GM12878 (cell line): ENCODE measurements at regions not wholly inside any gene's neighbourhood (a gene's known extent, or its start where the extent isn't known, plus 50 kb on each side); places are given as distances from the start of the nearest gene placed in this dataset.

ENCODE experiments used
- ATAC-seq: fragments of 200-7000 bp; cut with Tn5 transposase; 3 replicates; pipeline ENCODE4 v1.9.1; 2020; ENCODE audit warnings: mild to moderate bottlenecking, moderate library complexity
- BruUV-seq: library from RNA; stranded (reverse); fragments of 400-500 nt; replicated peaks from 2 replicates; lab custom pipeline; 2021; lab: Mats Ljungman, UMichigan
- CTCF ChIA-PET: fragments of 300-600 bp; sonication (Branson Sonifier 250); formaldehyde crosslinking; extraction: SDS; loops from one replicate; lab custom pipeline; 2021; ENCODE audit warnings: inconsistent platforms; lab: Yijun Ruan, JAX
- POLR2A ChIA-PET: fragments of 350-600 bp; formaldehyde crosslinking; extraction: SDS; loops from one replicate; lab custom pipeline; 2021; ENCODE audit warnings: inconsistent platforms; lab: Charles Lee
- RAD21 ChIA-PET: fragments of 300-600 bp; sonication (Branson Sonifier 250); formaldehyde crosslinking; loops from one replicate; lab custom pipeline; 2023; ENCODE audit warnings: antibody characterized with exemption; ENCODE audit not compliant: unreplicated experiment; lab: Charles Lee
- SMC1A ChIA-PET: fragments of 300-600 bp; sonication (Branson Sonifier 250); formaldehyde crosslinking; loops from one replicate; lab custom pipeline; 2023; ENCODE audit not compliant: unreplicated experiment, uncharacterized antibody; lab: Charles Lee
- DNase-seq: peaks from one replicate; pipeline ENCODE4 v3.0.0-alpha.2; 2011; ENCODE audit warnings: low read depth, low spot score
- FAIRE-seq: peaks from 3 replicates; lab custom pipeline; 2011; peaks lifted over from hg19 to GRCh38; lab: Jason Lieb, UNC
- H2AFZ ChIP-seq: 2 replicates; pipeline ENCODE4 v1.6.0; 2011; ENCODE audit warnings: low read depth, low read length, control low read depth; ENCODE audit not compliant: control insufficient read depth
- H3K27ac ChIP-seq: 2 replicates; pipeline ENCODE4 v1.5.1; 2011; ENCODE audit warnings: control low read depth; ENCODE audit not compliant: control insufficient read depth, insufficient read depth
- H3K27me3 ChIP-seq, 2 experiments: replicated peaks in 1 of 2; 2 replicates each; pipeline versions ENCODE4 v1.6.0 to v1.6.1; 2011; ENCODE audit warnings: low read length in 1 of 2; ENCODE audit not compliant: control insufficient read depth in 2 of 2, insufficient read depth in 2 of 2
- H3K36me3 ChIP-seq, 2 experiments: 2 replicates each; pipeline ENCODE4 v1.5.1; 2011; ENCODE audit warnings: low read length in 1 of 2; ENCODE audit not compliant: control insufficient read depth in 2 of 2, insufficient read depth in 2 of 2
- H3K4me1 ChIP-seq: 2 replicates; pipeline ENCODE4 v1.6.1; 2011; ENCODE audit warnings: mild to moderate bottlenecking, low read length, moderate library complexity, mixed read lengths; ENCODE audit not compliant: control insufficient read depth, insufficient read depth
- H3K4me2 ChIP-seq: 2 replicates; pipeline ENCODE4 v1.6.0; 2011; ENCODE audit warnings: control low read depth; ENCODE audit not compliant: control insufficient read depth, insufficient read depth
- H3K4me3 ChIP-seq: fragments of 200-600 bp; sonication (generic); 2 replicates; pipeline ENCODE4 v1.5.1; 2016
- H3K79me2 ChIP-seq: 2 replicates; pipeline ENCODE4 v1.6.0; 2011; ENCODE audit warnings: low read length; ENCODE audit not compliant: control insufficient read depth, insufficient read depth
- H3K9ac ChIP-seq: 2 replicates; pipeline ENCODE4 v1.8.0; 2011; ENCODE audit warnings: low read length, control low read depth, mixed read lengths; ENCODE audit not compliant: control insufficient read depth, insufficient read depth
- H3K9me3 ChIP-seq: replicated peaks from 3 replicates; pipeline ENCODE4 v1.5.1; 2011; ENCODE audit warnings: mild to moderate bottlenecking, low read length; ENCODE audit not compliant: control insufficient read depth, insufficient read depth
- H4K20me1 ChIP-seq: 2 replicates; pipeline ENCODE4 v1.6.0; 2011; ENCODE audit not compliant: control insufficient read depth, insufficient read depth
- BCL11A ChIP-seq: IDR thresholded peaks from 2 replicates; pipeline ENCODE4 v1.6.1; 2011; ENCODE audit warnings: low read depth, low read length
- ESRRA ChIP-seq: IDR thresholded peaks from 2 replicates; pipeline ENCODE4 v1.6.1; 2012; ENCODE audit warnings: mild to moderate bottlenecking, low read length, improper control_type of control experiment
- HDAC2 ChIP-seq: fragments of 200-600 bp; sonication (generic); IDR thresholded peaks from 2 replicates; pipeline ENCODE4 v1.6.1; 2017
- HSF1 ChIP-seq: fragments of 150-350 bp; IDR thresholded peaks from 2 replicates; pipeline ENCODE4 v1.6.1; 2014; ENCODE audit warnings: mild to moderate bottlenecking, low read depth, low read length
- IRF5 ChIP-seq: fragments of 450-650 bp; IDR thresholded peaks from 2 replicates; pipeline ENCODE4 v1.6.1; 2017; ENCODE audit warnings: borderline replicate concordance
- NR2C1 ChIP-seq: fragments of 450-650 bp; IDR thresholded peaks from 2 replicates; pipeline ENCODE4 v1.6.1; 2017; ENCODE audit warnings: antibody characterized with exemption, mild to moderate bottlenecking, moderate library complexity
- NRF1 ChIP-seq: conservative IDR thresholded peaks from 2 replicates; pipeline ENCODE4 v1.6.1; 2011; ENCODE audit warnings: mild to moderate bottlenecking, low read depth, low read length, improper control_type of control experiment
- REST ChIP-seq: IDR thresholded peaks from 2 replicates; pipeline ENCODE4 v1.6.1; 2012; ENCODE audit warnings: mild to moderate bottlenecking, low read depth, low read length
- SIN3A ChIP-seq: IDR thresholded peaks from 2 replicates; pipeline ENCODE4 v1.6.1; 2012; ENCODE audit warnings: low read depth, low read length, improper control_type of control experiment
- TARDBP ChIP-seq: IDR thresholded peaks from 2 replicates; pipeline ENCODE4 v1.6.1; 2016; ENCODE audit warnings: borderline replicate concordance
- TCF3 ChIP-seq: IDR thresholded peaks from 2 replicates; pipeline ENCODE4 v1.6.1; 2012; ENCODE audit warnings: low read depth, mild to moderate bottlenecking, low read length, borderline replicate concordance; ENCODE audit not compliant: insufficient read depth
- ZBTB40 ChIP-seq: fragments of 450-650 bp; IDR thresholded peaks from 2 replicates; pipeline ENCODE4 v1.6.1; 2016; ENCODE audit warnings: mild to moderate bottlenecking, moderate library complexity, borderline replicate concordance
- ZNF274 ChIP-seq: IDR thresholded peaks from one replicate; pipeline ENCODE4 v1.8.0; 2011; ENCODE audit not compliant: insufficient read length, insufficient read depth
- ZZZ3 ChIP-seq: IDR thresholded peaks from 2 replicates; pipeline ENCODE4 v1.6.1; 2011; ENCODE audit warnings: low read depth; ENCODE audit not compliant: control insufficient read depth, insufficient read length
- WGBS: methylation state at CpG from one replicate; pipeline ENCODE4 v1.1.6; 2016; ENCODE audit warnings: low lambda C conversion rate; ENCODE audit not compliant: insufficient replicate concordance, insufficient coverage; ENCODE audit errors: missing lambda C conversion rate; 5-methylcytosine and 5-hydroxymethylcytosine counted together
- in situ Hi-C: fragments of 300-500 bp; cut with MboI; formaldehyde crosslinking; loops from 9 replicates; pipeline ENCODE4 v1.14.3; 2018; ENCODE audit warnings: mixed read lengths
- intact Hi-C: fragments of 100-400 bp; cut with micrococcal nuclease; formaldehyde crosslinking; loops from one replicate; pipeline ENCODE4 v1.14.2; 2022; ENCODE audit not compliant: unreplicated experiment

- ATAC-seq: no peak
- Histone ChIP-seq H3K27me3 (no peaks in the 10 kb centered on the region), H3K9me3 (no peaks in the 10 kb centered on the region), H4K20me1 (no peaks in the 10 kb centered on the region), H3K4me2 (no peak overlapping the region), H3K4me1 (no peaks in the 10 kb centered on the region), H3K4me3 (no peak overlapping the region), H3K9ac (no peak overlapping the region), H2AFZ (no peak overlapping the region), H3K36me3 (no peaks in the 10 kb centered on the region), H3K27ac (no peak overlapping the region), H3K79me2 (no peaks in the 10 kb centered on the region)
- no peak for DNase-seq
- ChIA-PET CTCF (no interaction called here), RAD21 (no interaction called here), SMC1A (interaction anchor here (1.0 kb wide), 1 partner anchor 54 kb away, joined by 3 read pairs; no protein-coding TSS in a partner anchor), POLR2A (no interaction called here)
- intact Hi-C loops: no loop called here
- WGBS: 17% methylated on average over 5 of the region's 5 CpGs
- no TSS peak for BruUV-seq
- in situ Hi-C loops: no loop called here
- no peak for FAIRE-seq
- TF ChIP-seq HSF1 (no peak), BCL11A (no peak), HDAC2 (no peak), TARDBP (no peak), TCF3 (no peak), NR2C1 (no peak), ESRRA (no peak), REST (no peak), ZNF274 (no peak), ZZZ3 (no peak), ZBTB40 (no peak), SIN3A (no peak), IRF5 (no peak), NRF1 (no peak)
Measured at GRCh38 chr18:70522183-70522680, 233.4 kb downstream of the SOCS6 start.
